ENCODE measurements at regions not wholly inside any gene's neighbourhood (a gene's known extent, or its start where the extent isn't known, plus 50 kb on each side); places are given as distances from the start of the nearest gene placed in this dataset.

DNA sequence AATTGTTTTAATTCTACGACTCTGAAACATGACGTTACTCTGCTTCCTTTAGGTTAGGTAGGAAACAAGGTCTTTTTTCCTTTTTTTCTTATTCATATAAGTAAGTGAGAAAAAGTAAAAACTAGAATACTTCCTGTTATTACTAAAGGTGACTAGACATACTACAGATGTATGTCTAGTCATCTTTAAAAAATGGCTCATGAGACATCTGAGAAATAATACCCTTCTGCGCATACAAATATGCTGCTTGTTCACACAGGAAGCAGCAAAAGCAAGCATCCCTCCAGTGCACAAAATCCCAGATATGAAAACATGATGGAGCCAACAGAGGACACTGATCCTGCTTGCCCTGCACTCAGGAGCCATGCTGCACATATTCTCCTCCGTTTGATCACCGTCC, 699.1 kb downstream of the EPM2A start:
- TF ChIP-seq POLR2A (IDR thresholded peaks at IDR 0.05) = no peak
- no peak for TF ChIP-seq CTCF (IDR thresholded peaks at IDR 0.05)
- H3K27me3 ChIP-seq = no peaks in the 10 kb centered on the region
- H3K9me3 ChIP-seq = no peaks in the 10 kb centered on the region
- no peak overlapping the region for H3K27ac ChIP-seq
- no peak overlapping the region for H3K4me3 ChIP-seq
- 73 to 79% methylated on average over 5 of the region's 5 CpGs for WGBS, 2 donors
- H3K4me1 ChIP-seq = no peaks in the 10 kb centered on the region
- intact Hi-C loops (cut with DNase I; ENCODE audit: low total_unique reads) = no loop called here
- DNase-seq = no peak
- no peaks in the 10 kb centered on the region for H3K36me3 ChIP-seq (ENCODE audit: low read depth, missing control alignments)

DNA sequence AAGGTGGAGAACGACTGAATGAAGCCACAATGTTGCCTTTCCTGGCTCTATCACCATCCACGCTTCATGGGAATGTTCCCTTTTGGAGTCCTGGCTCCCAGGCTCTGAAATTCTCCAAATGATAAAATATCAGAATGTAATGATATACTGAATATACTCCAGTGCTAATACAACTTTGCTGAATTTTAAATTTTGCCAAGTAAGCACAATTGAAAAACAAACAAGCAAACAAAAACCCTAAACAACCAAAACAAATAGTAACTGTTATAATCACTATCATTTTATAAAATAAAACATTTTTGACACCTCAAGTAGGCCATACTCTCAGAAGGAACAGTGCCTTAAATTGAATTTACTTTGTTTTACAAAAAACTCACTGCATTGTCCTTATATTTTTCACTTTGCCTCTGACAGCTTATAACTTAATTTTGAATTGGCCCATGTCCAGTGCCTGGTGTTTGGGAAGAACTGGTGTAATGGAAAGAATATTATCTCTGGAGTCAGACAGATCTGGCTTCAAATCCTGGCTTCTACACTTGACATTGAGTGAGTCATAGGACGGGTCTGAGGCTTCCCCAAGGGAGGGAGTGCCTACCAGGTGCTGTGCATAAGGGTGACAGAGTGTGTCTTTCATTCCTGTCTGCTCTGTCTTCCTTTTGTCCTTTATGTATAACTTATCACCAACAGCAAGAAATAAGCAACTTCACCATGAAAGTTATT, 698.3 kb downstream of the EPM2A start:
- Histone ChIP-seq H3K27me3 (no peaks in the 10 kb centered on the region), H3K4me1 (no peaks in the 10 kb centered on the region), H3K36me3 (ENCODE audit: low read depth, missing control alignments) (no peaks in the 10 kb centered on the region), H3K9me3 (no peaks in the 10 kb centered on the region), H3K27ac (no peak overlapping the region), H3K4me3 (no peak overlapping the region)
- intact Hi-C loops (cut with DNase I; ENCODE audit: low total_unique reads) = no loop called here
- no peak for DNase-seq
- TF ChIP-seq POLR2A (IDR thresholded peaks at IDR 0.05) (no peak), CTCF (IDR thresholded peaks at IDR 0.05) (no peak)
- WGBS, 2 donors = 46 to 67% methylated on average over 3 of the region's 3 CpGs

DNA sequence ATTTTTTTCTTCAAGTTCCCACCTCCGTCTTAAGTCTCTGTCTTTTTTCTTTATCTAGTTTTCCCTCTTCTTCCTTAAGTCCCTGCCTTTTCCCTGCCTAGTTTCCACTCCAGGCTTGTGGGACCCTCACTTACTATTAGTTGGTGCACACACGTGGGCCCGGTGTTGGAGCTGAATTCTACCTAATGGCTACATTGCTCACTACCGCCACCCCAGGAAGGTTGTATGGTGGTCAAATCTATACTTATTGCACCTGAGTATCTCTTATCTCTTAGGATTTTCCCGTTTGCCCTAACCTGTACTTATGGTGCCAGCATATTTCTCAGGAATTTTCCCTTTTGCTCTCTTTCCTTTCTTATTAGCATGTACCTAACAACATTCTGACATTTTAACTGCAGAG, 692.8 kb downstream of the EPM2A start:
- Histone ChIP-seq H3K36me3 (ENCODE audit: low read depth, missing control alignments) (no peaks in the 10 kb centered on the region), H3K4me1 (no peaks in the 10 kb centered on the region), H3K27ac (no peak overlapping the region), H3K9me3 (no peaks in the 10 kb centered on the region), H3K4me3 (no peak overlapping the region), H3K27me3 (no peaks in the 10 kb centered on the region)
- TF ChIP-seq POLR2A (IDR thresholded peaks at IDR 0.05) (no peak), CTCF (IDR thresholded peaks at IDR 0.05) (no peak)
- WGBS, 2 donors = 91 to 98% methylated on average over 5 of the region's 5 CpGs
- DNase-seq = no peak
- intact Hi-C loops (cut with DNase I; ENCODE audit: low total_unique reads) = no loop called here

GRCh38 chr6:145043926-145044500, 691.3 kb downstream of the EPM2A start:
- WGBS, 2 donors = 90 to 93% methylated on average over 5 of the region's 5 CpGs
- no peaks in the 10 kb centered on the region for H3K36me3 ChIP-seq (ENCODE audit: low read depth, missing control alignments)
- H3K4me3 ChIP-seq = no peak overlapping the region
- H3K9me3 ChIP-seq = no peaks in the 10 kb centered on the region
- DNase-seq = no peak
- intact Hi-C loops (cut with DNase I; ENCODE audit: low total_unique reads) = no loop called here
- TF ChIP-seq CTCF (IDR thresholded peaks at IDR 0.05) (no peak), POLR2A (IDR thresholded peaks at IDR 0.05) (no peak)
- no peaks in the 10 kb centered on the region for H3K27me3 ChIP-seq
- H3K27ac ChIP-seq = no peak overlapping the region
- H3K4me1 ChIP-seq = no peaks in the 10 kb centered on the region
